ENCODE measurements at regions not wholly inside any gene's neighbourhood (a gene's known extent, or its start where the extent isn't known, plus 50 kb on each side); places are given as distances from the start of the nearest gene placed in this dataset.

DNA sequence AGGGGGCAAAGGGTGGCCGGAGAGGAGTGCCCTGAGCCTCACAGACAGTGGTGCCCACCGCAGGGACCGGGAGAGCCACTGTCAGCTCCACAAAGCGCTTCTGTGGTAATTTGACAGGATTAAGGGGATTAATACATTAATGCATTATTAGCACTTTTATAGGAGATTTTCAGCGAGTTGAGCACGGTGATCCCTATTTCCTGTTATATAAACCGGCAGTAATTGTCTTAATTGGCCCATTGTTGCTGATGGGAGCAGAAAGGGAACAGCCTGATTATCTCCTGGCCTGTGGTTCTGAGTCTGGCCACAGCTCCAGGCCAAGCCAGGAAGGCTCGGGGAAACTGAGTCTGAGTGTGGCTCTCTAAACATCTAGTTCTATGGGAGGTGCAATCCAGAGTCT is 423.6 kb downstream of the CDK5RAP2 start:
- TF ChIP-seq, protein P1, sequence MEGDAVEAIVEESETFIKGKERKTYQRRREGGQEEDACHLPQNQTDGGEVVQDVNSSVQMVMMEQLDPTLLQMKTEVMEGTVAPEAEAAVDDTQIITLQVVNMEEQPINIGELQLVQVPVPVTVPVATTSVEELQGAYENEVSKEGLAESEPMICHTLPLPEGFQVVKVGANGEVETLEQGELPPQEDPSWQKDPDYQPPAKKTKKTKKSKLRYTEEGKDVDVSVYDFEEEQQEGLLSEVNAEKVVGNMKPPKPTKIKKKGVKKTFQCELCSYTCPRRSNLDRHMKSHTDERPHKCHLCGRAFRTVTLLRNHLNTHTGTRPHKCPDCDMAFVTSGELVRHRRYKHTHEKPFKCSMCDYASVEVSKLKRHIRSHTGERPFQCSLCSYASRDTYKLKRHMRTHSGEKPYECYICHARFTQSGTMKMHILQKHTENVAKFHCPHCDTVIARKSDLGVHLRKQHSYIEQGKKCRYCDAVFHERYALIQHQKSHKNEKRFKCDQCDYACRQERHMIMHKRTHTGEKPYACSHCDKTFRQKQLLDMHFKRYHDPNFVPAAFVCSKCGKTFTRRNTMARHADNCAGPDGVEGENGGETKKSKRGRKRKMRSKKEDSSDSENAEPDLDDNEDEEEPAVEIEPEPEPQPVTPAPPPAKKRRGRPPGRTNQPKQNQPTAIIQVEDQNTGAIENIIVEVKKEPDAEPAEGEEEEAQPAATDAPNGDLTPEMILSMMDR (IDR thresholded peaks at IDR 0.05): no peak
- no peak for TF ChIP-seq POLR2A (IDR thresholded peaks at IDR 0.05)

Measured in lower leg skin (tissue), 3 donors.